ENCODE measurements at regions not wholly inside any gene's neighbourhood (a gene's known extent, or its start where the extent isn't known, plus 50 kb on each side); places are given as distances from the start of the nearest gene placed in this dataset.

DNA sequence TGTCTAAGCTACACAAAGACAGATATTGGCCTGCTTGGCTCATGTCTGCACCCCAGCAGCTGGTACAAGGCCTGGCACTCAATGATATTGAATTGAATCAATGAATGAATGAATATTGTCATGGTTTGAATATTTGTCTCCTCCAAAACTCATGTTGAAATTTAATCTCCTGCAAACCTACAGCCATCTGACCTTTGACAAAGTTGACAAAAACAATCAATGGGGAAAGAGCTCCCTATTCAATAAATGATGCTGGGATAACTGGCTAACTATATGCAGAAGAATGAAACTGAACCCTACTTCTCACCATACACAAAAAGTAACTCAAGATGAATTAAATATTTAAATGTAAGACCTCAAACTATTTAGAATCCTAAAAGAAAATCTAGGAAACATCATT, 144.7 kb downstream of the CYP26A1 start:
- TF ChIP-seq, protein P1, sequence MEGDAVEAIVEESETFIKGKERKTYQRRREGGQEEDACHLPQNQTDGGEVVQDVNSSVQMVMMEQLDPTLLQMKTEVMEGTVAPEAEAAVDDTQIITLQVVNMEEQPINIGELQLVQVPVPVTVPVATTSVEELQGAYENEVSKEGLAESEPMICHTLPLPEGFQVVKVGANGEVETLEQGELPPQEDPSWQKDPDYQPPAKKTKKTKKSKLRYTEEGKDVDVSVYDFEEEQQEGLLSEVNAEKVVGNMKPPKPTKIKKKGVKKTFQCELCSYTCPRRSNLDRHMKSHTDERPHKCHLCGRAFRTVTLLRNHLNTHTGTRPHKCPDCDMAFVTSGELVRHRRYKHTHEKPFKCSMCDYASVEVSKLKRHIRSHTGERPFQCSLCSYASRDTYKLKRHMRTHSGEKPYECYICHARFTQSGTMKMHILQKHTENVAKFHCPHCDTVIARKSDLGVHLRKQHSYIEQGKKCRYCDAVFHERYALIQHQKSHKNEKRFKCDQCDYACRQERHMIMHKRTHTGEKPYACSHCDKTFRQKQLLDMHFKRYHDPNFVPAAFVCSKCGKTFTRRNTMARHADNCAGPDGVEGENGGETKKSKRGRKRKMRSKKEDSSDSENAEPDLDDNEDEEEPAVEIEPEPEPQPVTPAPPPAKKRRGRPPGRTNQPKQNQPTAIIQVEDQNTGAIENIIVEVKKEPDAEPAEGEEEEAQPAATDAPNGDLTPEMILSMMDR (IDR thresholded peaks at IDR 0.05; ENCODE audit: poor library complexity, severe bottlenecking): no peak
- TF ChIP-seq EZH2 (IDR thresholded peaks at IDR 0.05; ENCODE audit: borderline replicate concordance, insufficient read depth, low read length, poor library complexity, severe bottlenecking): no peak

Data from neural cell (in vitro differentiated cells).